Loucy (cell line): ENCODE measurements at regions not wholly inside any gene's neighbourhood (a gene's known extent, or its start where the extent isn't known, plus 50 kb on each side); places are given as distances from the start of the nearest gene placed in this dataset.

Experiments used
- CTCF ChIP-seq: fragments of 200-600 bp; sonication (generic); conservative IDR thresholded peaks from 2 replicates; pipeline ENCODE4 v1.5.1; 2014; ENCODE audit warnings: mild to moderate bottlenecking, antibody characterized with exemption, low read length
- EZH2phosphoT487 ChIP-seq: fragments of 200-600 bp; IDR thresholded peaks from 2 replicates; pipeline ENCODE4 v1.6.1; 2018; ENCODE audit warnings: antibody characterized with exemption, mild to moderate bottlenecking, moderate library complexity, borderline replicate concordance

- no peak for TF ChIP-seq CTCF
- TF ChIP-seq EZH2phosphoT487 = no peak
Measured at GRCh38 chr13:103996733-103997132, 930.5 kb upstream of the SLC10A2 start.
